ENCODE measurements at regions not wholly inside any gene's neighbourhood (a gene's known extent, or its start where the extent isn't known, plus 50 kb on each side); places are given as distances from the start of the nearest gene placed in this dataset.

GRCh38 chr18:42583283-42583731 is 532.2 kb downstream of the RIT2 start:
- TF ChIP-seq CTCF (IDR thresholded peaks at IDR 0.05) (no peak), POLR2AphosphoS5 (IDR thresholded peaks at IDR 0.05) (no peak), POLR2A (IDR thresholded peaks at IDR 0.05) (no peak)

Measured in breast epithelium (tissue), 3 donors.